ENCODE measurements at regions not wholly inside any gene's neighbourhood (a gene's known extent, or its start where the extent isn't known, plus 50 kb on each side); places are given as distances from the start of the nearest gene placed in this dataset.

- H3K9ac ChIP-seq (ENCODE audit: extremely low read depth, insufficient read length, low read length) = no peak overlapping the region
- Mint-ChIP-seq H3K27ac (no peak overlapping the region), H3K4me3 (no peak overlapping the region), H3K4me1 (peaks cover 8 to 16% of the 10 kb centered on the region in 2 experiments), H3K27me3 (ENCODE audit: low read depth) (no peaks in the 10 kb centered on the region; the same call in 1 of the 2 replicates), H3K9me3 (no peaks in the 10 kb centered on the region), H3K36me3 (ENCODE audit: insufficient read depth in 1 of 3, low read depth in 3 of 3) (no peaks in the 10 kb centered on the region)
- no peaks in the 10 kb centered on the region for H3K27me3 ChIP-seq (ENCODE audit: insufficient read depth, low read length)
- no peaks in the 10 kb centered on the region for H3K79me2 ChIP-seq (ENCODE audit: insufficient read depth, low read length)
- H4K8ac ChIP-seq (replicated peaks; ENCODE audit: insufficient read length, low read depth, low read length) = no peak overlapping the region
- no peak overlapping the region for H3K18ac ChIP-seq (ENCODE audit: insufficient read length, low read depth, low read length)
- no peaks in the 10 kb centered on the region for H3K79me1 ChIP-seq (ENCODE audit: insufficient read depth, low read depth, low read length, poor library complexity, severe bottlenecking)
- H2AFZ ChIP-seq (ENCODE audit: low read length) = no peak overlapping the region
- no peak overlapping the region for H3K14ac ChIP-seq (ENCODE audit: insufficient read depth, low read length)
- no peak overlapping the region for H2BK120ac ChIP-seq (ENCODE audit: low read depth, low read length, poor library complexity, severe bottlenecking)
- H3K56ac ChIP-seq (ENCODE audit: insufficient read length, low read depth, low read length) = no peak overlapping the region
- H2BK5ac ChIP-seq (ENCODE audit: insufficient read length, low read length) = no peak overlapping the region
- H4K20me1 ChIP-seq (ENCODE audit: control insufficient read depth, insufficient read depth, insufficient read length) = no peaks in the 10 kb centered on the region
- H4K5ac ChIP-seq (ENCODE audit: insufficient read length, low read depth, low read length) = no peak overlapping the region
- H3K23me2 ChIP-seq (ENCODE audit: insufficient read length, low read depth, low read length, poor library complexity, severe bottlenecking) = no peaks in the 10 kb centered on the region
- no peak overlapping the region for H2BK12ac ChIP-seq (ENCODE audit: insufficient read length, low read depth, low read length)
- no peaks in the 10 kb centered on the region for H3K4me1 ChIP-seq (ENCODE audit: insufficient read depth, low read length)
- H3K27ac ChIP-seq (ENCODE audit: insufficient read length, low read depth, low read length) = no peak overlapping the region
- no peak overlapping the region for H4K91ac ChIP-seq (ENCODE audit: insufficient read length, low read depth, low read length)
- no peak overlapping the region for H2BK20ac ChIP-seq (ENCODE audit: low read depth, low read length, poor library complexity, severe bottlenecking)
- no peak overlapping the region for H2AK5ac ChIP-seq (ENCODE audit: insufficient read length, low read length)
- no CpG with 5 or more reads among the region's 1 CpG for WGBS (ENCODE audit: extremely low coverage, insufficient read length, low lambda C conversion rate)
- TF ChIP-seq CTCF (conservative IDR thresholded peaks at IDR 0.05) = no peak
- no peak overlapping the region for H2BK15ac ChIP-seq (ENCODE audit: low read depth, low read length)
- H3K9me3 ChIP-seq (ENCODE audit: control insufficient read depth, low read depth, low read length) = no peaks in the 10 kb centered on the region
- no peak overlapping the region for H3K23ac ChIP-seq (ENCODE audit: insufficient read length, low read depth, low read length)
- no peak for DNase-seq
- no peak overlapping the region for H3K4ac ChIP-seq (ENCODE audit: low read depth, low read length)
- H3T11ph ChIP-seq (ENCODE audit: low read length) = no peak overlapping the region
- H3K4me2 ChIP-seq (ENCODE audit: insufficient read depth, insufficient read length, low read length) = no peak overlapping the region
Observed at GRCh38 chr5:96501991-96502646, 69.1 kb upstream of the PCSK1 start.

All from H9 (cell line).